ENCODE measurements at regions not wholly inside any gene's neighbourhood (a gene's known extent, or its start where the extent isn't known, plus 50 kb on each side); places are given as distances from the start of the nearest gene placed in this dataset.

DNA sequence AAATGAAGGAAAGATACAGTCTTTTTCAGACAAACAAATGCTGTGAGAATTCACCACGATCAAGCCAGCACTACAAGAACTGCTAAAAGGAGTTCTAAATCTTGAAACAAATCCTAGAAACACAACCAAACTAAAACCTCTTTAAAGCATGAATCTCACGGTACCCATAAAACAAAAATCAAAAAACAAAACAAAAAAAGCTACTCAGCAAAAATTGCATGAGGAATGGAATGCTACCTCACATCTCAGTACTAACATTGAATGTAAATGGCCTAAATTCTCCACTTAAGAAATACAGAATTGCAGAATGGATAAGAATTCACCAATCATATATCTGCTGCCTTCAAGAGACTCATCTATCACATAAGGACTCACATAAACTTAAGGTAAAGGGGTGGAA is 300.1 kb downstream of the NAF1 start:
- TF ChIP-seq POLR2A (IDR thresholded peaks at IDR 0.05), result no peak
- TF ChIP-seq CTCF (IDR thresholded peaks at IDR 0.05), result no peak
